BJ (cell line): ENCODE measurements at regions not wholly inside any gene's neighbourhood (a gene's known extent, or its start where the extent isn't known, plus 50 kb on each side); places are given as distances from the start of the nearest gene placed in this dataset. TPM values are rescaled to one million over a fixed set of nuclear protein-coding genes. Genes with fewer than 3 reads are reported as not detected.

Source experiments
- CTCF ChIA-PET: fragments of 350-600 bp; formaldehyde crosslinking; extraction: SDS; loops from one replicate; lab custom pipeline; 2021; ENCODE audit warnings: antibody characterized with exemption, inconsistent platforms; lab: Yijun Ruan, JAX
- POLR2A ChIA-PET: fragments of 300-600 bp; sonication (Branson Sonifier 250); formaldehyde crosslinking; extraction: SDS; loops from one replicate; lab custom pipeline; 2021; ENCODE audit warnings: antibody characterized with exemption; lab: Charles Lee
- DNase-seq: peaks from one replicate; pipeline ENCODE4 v3.0.0-alpha.2; 2011; ENCODE audit warnings: low read depth
- H3K27me3 ChIP-seq: 2 replicates; pipeline ENCODE4 v1.6.0; 2011; ENCODE audit warnings: low read length; ENCODE audit not compliant: control insufficient read depth, insufficient read depth
- H3K36me3 ChIP-seq: 2 replicates; pipeline ENCODE4 v1.5.1; 2011; ENCODE audit warnings: low read length; ENCODE audit not compliant: control insufficient read depth, insufficient read depth
- H3K4me3 ChIP-seq: 2 replicates; pipeline ENCODE4 v1.5.1; 2011; ENCODE audit warnings: low read depth, mild to moderate bottlenecking, control low read depth, low read length
- CTCF ChIP-seq: IDR thresholded peaks from 2 replicates; pipeline ENCODE4 v1.5.1; 2011; ENCODE audit warnings: low read depth, mild to moderate bottlenecking, control low read depth, inconsistent platforms, low read length, moderate library complexity; ENCODE audit not compliant: insufficient read depth
- small RNA-seq: library from RNA; depleted of rRNA; stranded (forward); fragments of <200 nt; gene quantifications from one replicate; pipeline ENCODE3, GENCODE V24; 2012; ENCODE audit warnings: low replicate concordance, low read depth; ENCODE audit not compliant: insufficient read length

- DNase-seq = no peak
- no peaks in the 10 kb centered on the region; the same call in 1 of the 2 replicates for H3K27me3 ChIP-seq
- POLR2A ChIA-PET = no interaction called here
- no peak for TF ChIP-seq CTCF
- no peak overlapping the region for H3K4me3 ChIP-seq
- CTCF ChIA-PET = interaction anchor here (2.7 to 5.1 kb wide), 2 partner anchors 10 to 115 kb away, joined by 16 to 30 read pairs; no protein-coding TSS in a partner anchor
- no peaks in the 10 kb centered on the region for H3K36me3 ChIP-seq
Observed at GRCh38 chr3:124679048-124679638, 51.1 kb upstream of the UMPS start.

Small RNA genes in the stretch of these regions (small RNA-seq; reads per million reads assigned to genes)
- gene MIR5002 = 2.9 reads per million, percentile 36 among the genes with 10 or more reads in this experiment
- gene MIR6083 = not detected
- gene RNU6-143P = not detected
